ENCODE measurements at regions not wholly inside any gene's neighbourhood (a gene's known extent, or its start where the extent isn't known, plus 50 kb on each side); places are given as distances from the start of the nearest gene placed in this dataset.

DNA sequence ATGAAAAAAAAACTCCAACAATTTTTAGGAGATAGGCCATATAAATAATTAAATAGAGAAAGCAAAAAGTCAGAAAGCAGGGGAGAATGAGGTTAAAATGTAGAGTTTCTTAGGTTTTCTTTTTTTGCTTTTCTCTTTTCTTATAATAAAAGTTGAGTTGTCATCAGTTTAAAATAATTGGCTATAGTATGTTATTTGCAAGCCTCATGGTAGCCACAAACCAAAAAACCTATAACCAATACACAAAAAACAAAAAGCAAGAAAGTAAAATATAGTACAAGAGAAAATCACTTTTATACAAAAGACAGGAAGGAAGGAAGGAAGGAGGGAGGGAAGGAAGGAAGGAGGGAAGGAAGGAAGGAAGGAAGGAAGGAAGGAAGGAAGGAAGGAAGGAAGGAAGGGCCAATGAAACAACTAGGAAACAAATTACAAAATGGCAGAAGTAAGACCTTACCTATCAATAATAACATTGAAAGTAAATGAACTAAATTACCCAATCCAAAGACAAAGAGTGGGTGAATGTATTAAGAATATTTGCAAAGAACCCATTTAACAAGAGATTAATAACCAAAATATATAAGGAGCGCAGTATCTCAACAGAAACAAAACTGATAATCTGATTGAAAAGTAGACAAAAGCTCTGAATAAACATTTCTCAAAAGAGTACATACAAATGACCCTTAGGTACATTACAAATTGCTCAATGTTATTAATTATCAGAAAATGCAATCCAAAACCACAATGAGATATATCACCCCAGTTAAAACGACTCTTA is 541.3 kb upstream of the LRRTM4 start:
- Histone ChIP-seq H2AFZ (ENCODE audit: low read length) (no peak overlapping the region), H3K79me2 (ENCODE audit: insufficient read depth, low read length) (no peaks in the 10 kb centered on the region), H3K27me3 (ENCODE audit: insufficient read depth, low read length) (no peaks in the 10 kb centered on the region), H3K4me1 (ENCODE audit: insufficient read depth, low read length) (no peaks in the 10 kb centered on the region), H3K4me2 (ENCODE audit: insufficient read depth, low read length) (no peak overlapping the region), H3K36me3 (ENCODE audit: insufficient read depth, low read length) (no peaks in the 10 kb centered on the region), H4K20me1 (ENCODE audit: insufficient read depth, low read length) (no peaks in the 10 kb centered on the region), H3K9me3 (ENCODE audit: low read depth, low read length) (peaks cover 2% of the 10 kb centered on the region), H3K4me3 (ENCODE audit: insufficient read depth, low read length) (no peak overlapping the region), H3K27ac (ENCODE audit: low read depth, low read length) (no peak overlapping the region)
- TF ChIP-seq CTCF (IDR thresholded peaks at IDR 0.05; ENCODE audit: extremely low read depth, low read depth, low read length), result no peak
- DNase-seq (ENCODE audit: insufficient read length, low spot score, missing footprints), result no peak

DNA sequence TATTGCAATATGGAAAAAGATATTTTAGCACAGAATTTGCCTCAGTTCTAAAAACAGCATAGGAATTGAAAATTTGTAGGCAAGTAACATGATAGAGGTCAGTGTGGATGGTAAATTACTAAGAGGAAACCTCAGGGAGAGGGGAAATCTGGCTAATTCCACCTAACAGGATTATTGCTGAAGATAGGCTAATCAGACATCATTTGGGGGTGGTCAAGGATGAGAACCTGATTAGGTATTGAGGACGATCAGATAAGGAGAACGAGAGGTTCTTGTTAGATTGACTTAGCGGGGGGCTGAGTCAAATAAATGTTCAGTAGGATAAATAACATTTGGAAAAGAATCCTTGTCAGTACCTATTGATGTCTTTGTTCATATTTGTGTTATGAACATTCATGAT is 543.2 kb upstream of the LRRTM4 start:
- TF ChIP-seq CTCF (IDR thresholded peaks at IDR 0.05; ENCODE audit: extremely low read depth, low read depth, low read length), result no peak
- H4K20me1 ChIP-seq (ENCODE audit: insufficient read depth, low read length), result no peaks in the 10 kb centered on the region

DNA sequence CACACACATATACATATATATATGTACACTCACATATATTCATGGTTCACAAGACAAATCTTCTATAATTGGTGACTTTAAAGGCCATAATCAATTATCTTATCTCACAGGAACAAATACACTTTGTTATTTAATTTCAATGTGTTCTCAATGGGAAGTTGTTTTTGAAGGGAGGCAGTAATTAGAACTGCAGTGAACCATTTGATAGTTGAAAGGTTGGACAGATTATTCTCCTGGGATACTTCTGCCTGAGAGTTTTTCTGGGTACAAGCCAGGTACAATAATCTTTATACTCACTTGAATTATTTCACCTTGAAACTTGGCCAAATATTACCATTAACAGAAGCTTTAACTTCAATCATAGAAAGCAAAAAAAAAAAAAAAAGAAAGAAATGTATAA is 546.6 kb upstream of the LRRTM4 start:
- H3K27ac ChIP-seq (ENCODE audit: low read depth, low read length), result no peak overlapping the region
- H3K79me2 ChIP-seq (ENCODE audit: insufficient read depth, low read length), result no peaks in the 10 kb centered on the region
- H3K36me3 ChIP-seq (ENCODE audit: insufficient read depth, low read length), result no peaks in the 10 kb centered on the region
- H3K27me3 ChIP-seq (ENCODE audit: insufficient read depth, low read length), result no peaks in the 10 kb centered on the region
- no peak for DNase-seq (ENCODE audit: insufficient read length, low spot score, missing footprints)
- H2AFZ ChIP-seq (ENCODE audit: low read length), result no peak overlapping the region
- peaks cover 3% of the 10 kb centered on the region for H3K9me3 ChIP-seq (ENCODE audit: low read depth, low read length)
- H3K4me3 ChIP-seq (ENCODE audit: insufficient read depth, low read length), result no peak overlapping the region
- H3K4me2 ChIP-seq (ENCODE audit: insufficient read depth, low read length), result no peak overlapping the region
- TF ChIP-seq CTCF (IDR thresholded peaks at IDR 0.05; ENCODE audit: extremely low read depth, low read depth, low read length), result no peak
- H4K20me1 ChIP-seq (ENCODE audit: insufficient read depth, low read length), result no peaks in the 10 kb centered on the region
- H3K4me1 ChIP-seq (ENCODE audit: insufficient read depth, low read length), result no peaks in the 10 kb centered on the region

More for the DNA sequence above, 543.2 kb upstream of the LRRTM4 start:
- H3K79me2 ChIP-seq (ENCODE audit: insufficient read depth, low read length), result no peaks in the 10 kb centered on the region
- H3K36me3 ChIP-seq (ENCODE audit: insufficient read depth, low read length), result no peaks in the 10 kb centered on the region
- H3K27ac ChIP-seq (ENCODE audit: low read depth, low read length), result no peak overlapping the region
- H3K27me3 ChIP-seq (ENCODE audit: insufficient read depth, low read length), result no peaks in the 10 kb centered on the region
- no peak for DNase-seq (ENCODE audit: insufficient read length, low spot score, missing footprints)
- H3K4me2 ChIP-seq (ENCODE audit: insufficient read depth, low read length), result no peak overlapping the region
- H3K9me3 ChIP-seq (ENCODE audit: low read depth, low read length), result no peaks in the 10 kb centered on the region
- no peaks in the 10 kb centered on the region for H3K4me1 ChIP-seq (ENCODE audit: insufficient read depth, low read length)
- no peak overlapping the region for H2AFZ ChIP-seq (ENCODE audit: low read length)
- no peak overlapping the region for H3K4me3 ChIP-seq (ENCODE audit: insufficient read depth, low read length)

DNA sequence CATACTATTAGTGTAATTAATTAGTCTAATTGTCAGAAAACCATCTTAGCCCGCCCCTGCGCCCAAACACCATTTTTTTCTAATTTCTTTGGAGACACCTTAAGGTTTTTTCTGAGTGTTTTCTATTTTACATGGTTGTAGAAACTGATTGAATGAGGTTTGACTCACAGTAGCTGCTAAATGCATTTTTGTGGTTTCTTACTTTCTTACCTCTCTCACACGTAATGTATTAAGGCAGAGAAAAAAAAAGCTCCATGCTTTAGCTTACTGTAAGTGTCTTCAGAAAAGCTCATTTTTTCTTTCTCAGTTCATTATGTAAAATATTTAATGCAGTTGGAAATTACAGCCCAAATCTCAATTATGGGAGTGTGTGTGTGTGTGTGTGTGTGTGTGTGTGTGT is 548.5 kb upstream of the LRRTM4 start:
- H3K79me2 ChIP-seq (ENCODE audit: insufficient read depth, low read length), result no peaks in the 10 kb centered on the region
- H4K20me1 ChIP-seq (ENCODE audit: insufficient read depth, low read length), result no peaks in the 10 kb centered on the region
- H3K4me1 ChIP-seq (ENCODE audit: insufficient read depth, low read length), result no peaks in the 10 kb centered on the region
- no peak overlapping the region for H3K4me2 ChIP-seq (ENCODE audit: insufficient read depth, low read length)
- H3K27me3 ChIP-seq (ENCODE audit: insufficient read depth, low read length), result no peaks in the 10 kb centered on the region
- no peak for DNase-seq (ENCODE audit: insufficient read length, low spot score, missing footprints)
- no peak overlapping the region for H2AFZ ChIP-seq (ENCODE audit: low read length)
- TF ChIP-seq CTCF (IDR thresholded peaks at IDR 0.05; ENCODE audit: extremely low read depth, low read depth, low read length), result no peak
- peaks cover 3% of the 10 kb centered on the region for H3K9me3 ChIP-seq (ENCODE audit: low read depth, low read length)
- no peak overlapping the region for H3K27ac ChIP-seq (ENCODE audit: low read depth, low read length)
- H3K4me3 ChIP-seq (ENCODE audit: insufficient read depth, low read length), result no peak overlapping the region
- no peaks in the 10 kb centered on the region for H3K36me3 ChIP-seq (ENCODE audit: insufficient read depth, low read length)
